Neural progenitor cell (in vitro differentiated cells): ENCODE measurements at regions not wholly inside any gene's neighbourhood (a gene's known extent, or its start where the extent isn't known, plus 50 kb on each side); places are given as distances from the start of the nearest gene placed in this dataset.

ENCODE experiments used
- EZH2 ChIP-seq: fragments of 200-600 bp; sonication (generic); IDR thresholded peaks from 2 replicates; pipeline ENCODE4 v1.6.1; 2017; ENCODE audit warnings: antibody characterized with exemption, mild to moderate bottlenecking, moderate library complexity
- EZH2phosphoT487 ChIP-seq: fragments of 200-600 bp; sonication (generic); IDR thresholded peaks from 2 replicates; pipeline ENCODE4 v1.6.1; 2017; ENCODE audit warnings: antibody characterized with exemption
- TF ChIP-seq, protein P1 (sequence below): fragments of 200-600 bp; sonication (generic); IDR thresholded peaks from 2 replicates; pipeline ENCODE4 v1.5.1; 2017; ENCODE audit warnings: antibody characterized with exemption, mild to moderate bottlenecking

DNA sequence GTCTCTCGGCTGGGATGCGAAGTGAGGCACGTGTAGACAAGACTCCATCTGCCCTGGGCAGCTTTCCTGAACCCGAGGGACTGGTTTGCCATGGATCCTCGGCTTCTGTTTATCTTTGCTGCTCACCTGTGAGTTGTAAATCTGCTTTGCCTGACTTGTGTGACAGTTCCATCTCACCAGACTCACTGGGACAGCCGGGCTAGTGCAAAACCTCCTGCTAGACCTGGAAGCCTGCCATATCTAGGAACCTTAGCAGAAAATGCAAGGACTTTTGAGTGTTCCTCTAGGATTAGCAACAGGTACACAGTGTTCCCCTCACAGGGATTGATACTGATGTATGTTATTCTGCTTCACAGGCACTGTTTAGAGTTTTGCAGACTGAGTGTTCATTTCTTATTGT, 218.6 kb downstream of the URB2 start:
- TF ChIP-seq, protein P1, sequence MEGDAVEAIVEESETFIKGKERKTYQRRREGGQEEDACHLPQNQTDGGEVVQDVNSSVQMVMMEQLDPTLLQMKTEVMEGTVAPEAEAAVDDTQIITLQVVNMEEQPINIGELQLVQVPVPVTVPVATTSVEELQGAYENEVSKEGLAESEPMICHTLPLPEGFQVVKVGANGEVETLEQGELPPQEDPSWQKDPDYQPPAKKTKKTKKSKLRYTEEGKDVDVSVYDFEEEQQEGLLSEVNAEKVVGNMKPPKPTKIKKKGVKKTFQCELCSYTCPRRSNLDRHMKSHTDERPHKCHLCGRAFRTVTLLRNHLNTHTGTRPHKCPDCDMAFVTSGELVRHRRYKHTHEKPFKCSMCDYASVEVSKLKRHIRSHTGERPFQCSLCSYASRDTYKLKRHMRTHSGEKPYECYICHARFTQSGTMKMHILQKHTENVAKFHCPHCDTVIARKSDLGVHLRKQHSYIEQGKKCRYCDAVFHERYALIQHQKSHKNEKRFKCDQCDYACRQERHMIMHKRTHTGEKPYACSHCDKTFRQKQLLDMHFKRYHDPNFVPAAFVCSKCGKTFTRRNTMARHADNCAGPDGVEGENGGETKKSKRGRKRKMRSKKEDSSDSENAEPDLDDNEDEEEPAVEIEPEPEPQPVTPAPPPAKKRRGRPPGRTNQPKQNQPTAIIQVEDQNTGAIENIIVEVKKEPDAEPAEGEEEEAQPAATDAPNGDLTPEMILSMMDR, result no peak
- TF ChIP-seq EZH2 (no peak), EZH2phosphoT487 (no peak)
